Colon (tissue), 2 donors: ENCODE measurements at regions not wholly inside any gene's neighbourhood (a gene's known extent, or its start where the extent isn't known, plus 50 kb on each side); places are given as distances from the start of the nearest gene placed in this dataset.

Experiments
- FAIRE-seq: peaks from 2 replicates; lab custom pipeline; 2012; peaks lifted over from hg19 to GRCh38; lab: Jason Lieb, UNC
- donor health status: control.
- donor health status: control.

GRCh38 chr14:101215927-101216326 lies 312.4 kb upstream of the RTL1 start:
- no peak for FAIRE-seq

GRCh38 chr14:101216366-101217079 lies 313.0 kb upstream of the RTL1 start:
- FAIRE-seq: no peak

GRCh38 chr14:101217080-101217463 lies 313.6 kb upstream of the RTL1 start:
- FAIRE-seq: no peak

- no peak for FAIRE-seq
Observed at GRCh38 chr14:101217616-101218371, 314.3 kb upstream of the RTL1 start.

- FAIRE-seq: no peak
Observed at GRCh38 chr14:101219896-101220703, 316.6 kb upstream of the RTL1 start.

- no peak for FAIRE-seq
Observed at GRCh38 chr14:101220921-101221510, 317.5 kb upstream of the RTL1 start.

- no peak for FAIRE-seq
Observed at GRCh38 chr14:101221549-101222160, 318.1 kb upstream of the RTL1 start.

GRCh38 chr14:101222362-101223070 lies 319.0 kb upstream of the RTL1 start:
- FAIRE-seq: no peak

- FAIRE-seq: no peak
Observed at GRCh38 chr14:101223127-101223526, 319.6 kb upstream of the RTL1 start.

- FAIRE-seq: no peak
Observed at GRCh38 chr14:101223561-101224162, 320.1 kb upstream of the RTL1 start.

- FAIRE-seq: no peak
Observed at GRCh38 chr14:101224356-101225156, 321.0 kb upstream of the RTL1 start.

- no peak for FAIRE-seq
Observed at GRCh38 chr14:101225157-101226152, 321.9 kb upstream of the RTL1 start.

GRCh38 chr14:101226265-101226602 lies 322.7 kb upstream of the RTL1 start:
- FAIRE-seq: no peak

- FAIRE-seq: no peak
Observed at GRCh38 chr14:101226603-101227425, 323.3 kb upstream of the RTL1 start.

- no peak for FAIRE-seq
Observed at GRCh38 chr14:101227611-101228594, 324.4 kb upstream of the RTL1 start.

- FAIRE-seq: no peak
Observed at GRCh38 chr14:101228949-101229541, 325.5 kb upstream of the RTL1 start.
